GM12872 (cell line): ENCODE measurements at regions not wholly inside any gene's neighbourhood (a gene's known extent, or its start where the extent isn't known, plus 50 kb on each side); places are given as distances from the start of the nearest gene placed in this dataset.

Source experiments
- CTCF ChIP-seq: IDR thresholded peaks from 3 replicates; pipeline ENCODE4 v1.5.1; 2011; ENCODE audit warnings: low read depth, mild to moderate bottlenecking, low read length, moderate library complexity; ENCODE audit not compliant: insufficient read depth

- no peak for TF ChIP-seq CTCF
Measured at GRCh38 chr4:18627447-18628005, 606.0 kb upstream of the LCORL start.

- TF ChIP-seq CTCF = no peak
Measured at GRCh38 chr4:18626996-18627395, 605.4 kb upstream of the LCORL start.

- no peak for TF ChIP-seq CTCF
Measured at GRCh38 chr4:18626366-18626765, 604.8 kb upstream of the LCORL start.

- TF ChIP-seq CTCF = no peak
Measured at GRCh38 chr4:18621186-18621585, 599.6 kb upstream of the LCORL start.

- TF ChIP-seq CTCF = no peak
Measured at GRCh38 chr4:18616720-18617119, 595.2 kb upstream of the LCORL start.

- TF ChIP-seq CTCF = no peak
Measured at GRCh38 chr4:18611026-18611425, 589.5 kb upstream of the LCORL start.

GRCh38 chr4:18608908-18609533 lies 587.5 kb upstream of the LCORL start:
- TF ChIP-seq CTCF = no peak
